PFSK-1 (cell line): ENCODE measurements at regions not wholly inside any gene's neighbourhood (a gene's known extent, or its start where the extent isn't known, plus 50 kb on each side); places are given as distances from the start of the nearest gene placed in this dataset.

Source experiments
- POLR2AphosphoS5 ChIP-seq: IDR thresholded peaks from 2 replicates; pipeline ENCODE4 v1.6.1; 2012; ENCODE audit warnings: low read depth, mild to moderate bottlenecking, control low read depth, low read length, moderate library complexity
- SIN3A ChIP-seq: IDR thresholded peaks from 2 replicates; pipeline ENCODE4 v1.6.1; 2012; ENCODE audit warnings: mild to moderate bottlenecking, low read length, moderate library complexity, borderline replicate concordance; ENCODE audit not compliant: insufficient read depth
- TAF1 ChIP-seq: IDR thresholded peaks from 2 replicates; pipeline ENCODE4 v1.6.1; 2012; ENCODE audit warnings: low read length, control low read depth, borderline replicate concordance; ENCODE audit not compliant: insufficient read depth

GRCh38 chr18:2430191-2430590 lies 141.1 kb downstream of the METTL4 start:
- TF ChIP-seq SIN3A (no peak), POLR2AphosphoS5 (no peak), TAF1 (no peak)
